ENCODE measurements at regions not wholly inside any gene's neighbourhood (a gene's known extent, or its start where the extent isn't known, plus 50 kb on each side); places are given as distances from the start of the nearest gene placed in this dataset.
"Not testable (repeated sequence)": the region's sequence is repeated elsewhere in the genome, so short reads cannot be mapped to it uniquely, and the experiment has no call there.

GRCh38 chr6:11457422-11457821 lies 80.1 kb upstream of the TMEM170B start:
- not testable (repeated sequence) for DNase-seq (ENCODE audit: low read depth in 3 of 3, low spot score in 1 of 3)

- DNase-seq (ENCODE audit: low read depth in 3 of 3, low spot score in 1 of 3), result not testable (repeated sequence)
Measured at GRCh38 chr6:11452106-11452505, 85.4 kb upstream of the TMEM170B start.

- DNase-seq (ENCODE audit: low read depth in 3 of 3, low spot score in 1 of 3), result no peak
Measured at GRCh38 chr6:11450037-11450436, 87.5 kb upstream of the TMEM170B start.

DNA sequence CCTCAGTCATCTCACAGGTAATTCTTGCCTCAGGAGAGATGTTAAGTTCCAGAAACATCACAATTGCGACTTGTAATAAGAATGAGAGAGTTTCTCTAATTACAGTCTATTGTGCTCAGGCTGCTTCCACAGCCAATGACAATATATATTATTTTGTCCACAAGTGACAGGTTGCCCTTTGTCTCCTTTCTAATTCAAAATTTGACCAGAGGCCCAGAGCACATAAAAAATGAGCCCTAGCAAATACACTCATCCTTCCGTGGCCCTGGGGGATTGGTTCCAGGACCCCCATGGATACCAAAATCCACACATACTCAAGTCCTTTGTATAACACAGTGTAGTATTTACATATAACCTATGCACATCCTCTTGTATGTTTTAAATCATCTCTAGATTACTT lies 88.1 kb upstream of the TMEM170B start:
- DNase-seq (ENCODE audit: low read depth in 3 of 3, low spot score in 1 of 3), result no peak

GRCh38 chr6:11448038-11448437 lies 89.5 kb upstream of the TMEM170B start:
- DNase-seq (ENCODE audit: low read depth in 3 of 3, low spot score in 1 of 3), result no peak

DNA sequence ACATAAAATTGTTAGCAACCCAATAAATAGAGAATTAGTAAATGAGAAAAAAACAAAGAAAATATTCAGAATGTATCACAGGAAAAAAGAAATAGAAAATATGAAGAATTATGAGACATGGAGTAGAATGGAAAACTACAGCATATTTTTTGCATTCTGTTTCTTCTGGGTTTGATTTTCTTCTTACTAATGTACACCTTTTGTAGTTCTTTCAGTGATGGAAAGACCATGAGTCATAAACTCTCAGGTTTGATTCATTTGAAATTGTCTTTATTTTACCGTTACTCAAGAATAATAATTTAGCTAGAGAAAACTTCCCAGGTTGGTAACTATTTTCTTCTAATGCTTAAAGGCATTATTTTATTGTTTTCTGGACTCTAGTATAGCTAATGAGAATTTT lies 90.3 kb upstream of the TMEM170B start:
- no peak for DNase-seq (ENCODE audit: low read depth in 3 of 3, low spot score in 1 of 3)

DNA sequence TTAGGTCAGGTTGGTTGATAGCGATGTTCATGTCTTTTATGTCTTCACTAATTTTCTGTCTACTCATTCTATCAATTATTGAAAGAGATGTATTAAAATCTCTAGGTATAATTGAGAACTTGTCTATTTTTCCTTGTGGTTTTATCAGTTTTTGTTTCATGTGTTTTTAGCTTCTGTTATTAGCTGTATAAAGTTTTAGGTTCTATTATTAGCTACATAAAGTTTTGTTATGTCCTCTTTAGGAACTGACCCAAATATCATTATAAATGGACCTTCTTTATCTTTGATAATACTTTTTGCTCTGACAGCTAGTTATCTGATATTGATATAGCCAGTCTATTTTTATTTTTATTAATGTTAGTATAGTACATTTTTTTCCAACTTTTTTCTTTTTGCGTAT lies 92.4 kb upstream of the TMEM170B start:
- no peak for DNase-seq (ENCODE audit: low read depth in 3 of 3, low spot score in 1 of 3)

DNA sequence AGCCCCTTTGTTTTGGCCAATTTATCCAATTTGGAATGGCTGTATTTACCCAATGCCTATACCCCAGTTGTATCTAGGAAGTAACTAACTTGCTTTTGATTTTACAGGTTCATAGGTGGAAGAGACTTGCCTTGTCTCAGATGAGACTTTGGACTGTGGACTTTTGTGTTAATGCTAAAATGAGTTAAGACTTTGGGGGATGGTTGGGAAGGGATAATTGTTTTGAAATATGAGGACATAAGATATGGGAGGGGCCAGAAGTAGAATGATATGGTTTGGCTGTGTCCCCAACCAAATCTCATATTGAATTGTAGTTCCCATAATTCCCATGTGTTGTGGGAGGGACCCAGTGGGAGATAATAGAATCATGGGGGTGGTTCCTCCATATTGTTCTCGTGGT lies 94.4 kb upstream of the TMEM170B start:
- not testable (repeated sequence) for DNase-seq (ENCODE audit: low read depth in 3 of 3, low spot score in 1 of 3)

DNA sequence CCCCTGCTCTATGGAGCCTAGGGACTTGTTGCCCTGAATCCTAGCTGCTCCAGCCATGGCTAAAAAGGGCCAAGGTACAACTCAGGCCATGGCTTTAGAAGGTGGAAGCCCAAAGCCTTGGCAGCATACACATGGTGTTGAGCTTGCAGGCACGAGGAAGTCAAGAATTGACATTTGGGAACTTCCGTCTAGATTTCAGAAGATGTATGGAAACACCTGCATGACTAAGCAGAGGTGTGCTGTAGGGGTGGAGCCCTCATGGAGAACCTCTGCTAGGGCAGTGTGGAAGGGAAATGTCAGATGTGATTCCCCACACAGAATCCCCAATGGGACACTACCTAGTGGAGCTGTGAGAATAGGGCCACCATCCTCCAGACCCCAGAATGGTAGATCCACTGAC lies 95.1 kb upstream of the TMEM170B start:
- DNase-seq (ENCODE audit: low read depth in 3 of 3, low spot score in 1 of 3), result no peak

- DNase-seq (ENCODE audit: low read depth in 3 of 3, low spot score in 1 of 3), result no peak
Measured at GRCh38 chr6:11439876-11440275, 97.7 kb upstream of the TMEM170B start.

- no peak for DNase-seq (ENCODE audit: low read depth in 3 of 3, low spot score in 1 of 3)
Measured at GRCh38 chr6:11439017-11439420, 98.5 kb upstream of the TMEM170B start.

GRCh38 chr6:11437824-11438459 lies 99.6 kb upstream of the TMEM170B start:
- no peak for DNase-seq (ENCODE audit: low read depth in 3 of 3, low spot score in 1 of 3)

DNA sequence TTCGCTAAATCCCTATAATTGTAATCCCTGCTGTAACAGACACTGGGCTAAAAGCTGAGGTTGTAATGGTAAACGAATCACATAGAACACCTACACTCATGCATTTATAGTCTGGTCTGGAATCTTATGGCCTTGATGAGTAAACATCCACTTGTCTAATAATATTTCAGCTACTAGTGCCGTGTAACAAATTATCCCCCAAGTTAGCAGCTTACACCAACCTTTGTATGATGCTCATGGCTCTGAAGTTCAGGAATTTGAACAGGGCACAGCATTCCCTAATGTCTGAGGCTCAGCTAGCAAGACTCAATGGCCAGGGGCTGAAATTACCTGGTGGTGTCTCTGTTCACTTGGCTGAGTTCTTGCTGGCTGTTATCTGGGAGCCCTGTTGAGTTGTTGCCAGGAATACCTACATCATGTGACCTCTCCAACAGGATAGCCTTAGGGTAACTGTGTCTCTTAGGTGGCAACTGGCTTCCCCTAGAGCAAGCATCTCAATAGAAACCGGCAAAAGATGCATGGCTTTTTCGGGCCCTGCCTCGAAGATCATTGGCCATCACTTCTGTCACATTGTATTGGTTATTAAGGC lies 100.9 kb upstream of the TMEM170B start:
- no peak for DNase-seq (ENCODE audit: low read depth in 3 of 3, low spot score in 1 of 3)

DNA sequence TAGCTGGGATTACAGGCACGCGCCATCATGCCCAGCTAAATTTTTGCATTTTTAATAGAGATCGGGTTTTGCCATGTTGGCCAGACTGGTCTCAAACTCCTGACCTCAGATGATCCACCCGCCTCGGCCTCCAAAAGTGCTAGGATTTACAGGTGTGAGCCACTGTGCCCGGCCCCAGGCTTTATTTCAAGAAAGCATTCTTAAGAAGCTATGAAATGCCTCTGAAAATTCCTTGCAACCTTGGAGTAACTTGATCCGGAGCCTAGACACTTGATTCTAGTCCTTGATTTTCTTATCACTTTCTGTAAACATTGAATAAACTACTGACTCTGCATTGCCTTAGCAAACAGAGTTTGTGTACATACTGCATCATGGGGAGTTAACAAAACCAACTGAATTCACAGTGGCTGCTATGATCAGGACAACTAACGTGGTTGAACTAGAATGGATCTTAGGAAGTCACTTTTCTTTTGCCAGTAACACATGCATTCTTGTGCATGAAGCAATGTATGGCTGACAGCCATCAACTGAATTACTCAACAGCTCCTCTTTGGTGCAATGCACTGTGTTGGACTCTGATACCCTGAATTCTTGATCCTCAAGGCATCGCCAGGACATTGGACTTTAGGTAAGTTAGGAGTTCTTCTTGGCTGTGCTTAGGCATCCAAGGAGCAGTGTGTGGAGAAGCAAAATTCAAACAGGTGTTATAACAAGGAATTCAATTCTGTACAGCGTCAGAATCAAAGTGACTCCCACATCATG lies 102.8 kb upstream of the TMEM170B start:
- no peak for DNase-seq (ENCODE audit: low read depth in 3 of 3, low spot score in 1 of 3)

DNA sequence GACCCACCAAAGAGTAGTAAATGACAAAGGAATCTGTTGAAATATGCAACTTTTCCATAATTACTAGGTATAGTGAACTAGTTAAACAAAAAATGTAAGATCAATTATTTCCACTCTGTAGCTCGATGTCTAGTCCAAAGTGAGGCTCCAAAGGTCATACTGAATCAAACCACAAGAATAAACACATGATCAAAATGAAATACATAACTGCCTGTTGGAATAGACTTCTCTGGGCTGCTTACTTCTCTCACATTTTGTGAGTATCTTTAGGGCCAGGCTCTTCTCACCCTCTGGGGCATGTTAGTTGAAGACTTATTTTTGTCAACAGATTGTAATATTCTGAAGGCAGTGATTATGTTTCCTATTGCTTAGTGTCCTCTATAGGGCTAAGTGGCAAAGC lies 103.7 kb upstream of the TMEM170B start:
- DNase-seq (ENCODE audit: low read depth in 3 of 3, low spot score in 1 of 3), result no peak

- DNase-seq (ENCODE audit: low read depth in 3 of 3, low spot score in 1 of 3), result no peak
Measured at GRCh38 chr6:11432713-11433450, 104.7 kb upstream of the TMEM170B start.

DNA sequence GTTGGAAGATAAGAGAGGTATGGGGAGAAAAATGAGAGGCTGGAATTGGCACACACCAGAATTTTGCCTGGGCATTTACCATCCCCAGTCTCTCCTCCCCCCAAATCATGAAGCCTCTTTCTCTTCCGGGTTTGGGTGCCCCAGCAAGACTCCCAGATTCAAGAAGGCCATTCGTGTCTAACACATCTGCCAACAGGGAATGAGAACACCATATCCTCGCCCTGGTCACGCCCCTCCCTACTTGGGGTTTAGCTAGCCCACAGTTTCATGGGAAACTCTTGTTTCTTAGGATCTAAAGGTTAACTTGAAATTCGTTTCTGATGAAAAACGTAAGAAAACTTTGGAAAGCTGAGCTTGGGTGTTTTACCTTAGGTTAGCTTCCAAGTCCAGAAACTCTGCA lies 105.5 kb upstream of the TMEM170B start:
- no peak for DNase-seq (ENCODE audit: low read depth in 3 of 3, low spot score in 1 of 3)

- no peak for DNase-seq (ENCODE audit: low read depth in 3 of 3, low spot score in 1 of 3)
Measured at GRCh38 chr6:11431455-11431937, 106.1 kb upstream of the TMEM170B start.

- DNase-seq (ENCODE audit: low read depth in 3 of 3, low spot score in 1 of 3), result no peak
Measured at GRCh38 chr6:11430036-11430435, 107.5 kb upstream of the TMEM170B start.

DNA sequence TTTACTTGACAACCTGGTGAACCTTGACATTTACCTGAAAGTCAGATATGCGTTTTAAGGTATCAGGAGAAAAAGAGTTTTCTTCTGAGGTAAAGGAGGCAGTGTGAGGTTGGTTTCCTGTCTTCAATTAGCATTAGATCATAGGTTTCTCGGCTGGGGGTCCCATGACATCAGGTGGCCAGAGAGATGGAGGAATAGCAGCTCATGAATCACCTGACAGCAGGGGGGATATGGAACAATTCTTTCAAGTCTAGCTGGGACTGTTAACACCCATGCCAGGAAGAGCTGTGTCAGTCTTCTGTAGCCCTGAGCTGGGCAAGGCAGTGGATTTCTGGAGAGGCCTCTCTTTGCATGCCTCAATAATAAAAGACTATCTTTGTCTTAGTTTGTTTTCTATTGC lies 108.0 kb upstream of the TMEM170B start:
- DNase-seq (ENCODE audit: low read depth in 3 of 3, low spot score in 1 of 3), result no peak

- DNase-seq (ENCODE audit: low read depth in 3 of 3, low spot score in 1 of 3), result no peak
Measured at GRCh38 chr6:11428895-11429294, 108.7 kb upstream of the TMEM170B start.

DNA sequence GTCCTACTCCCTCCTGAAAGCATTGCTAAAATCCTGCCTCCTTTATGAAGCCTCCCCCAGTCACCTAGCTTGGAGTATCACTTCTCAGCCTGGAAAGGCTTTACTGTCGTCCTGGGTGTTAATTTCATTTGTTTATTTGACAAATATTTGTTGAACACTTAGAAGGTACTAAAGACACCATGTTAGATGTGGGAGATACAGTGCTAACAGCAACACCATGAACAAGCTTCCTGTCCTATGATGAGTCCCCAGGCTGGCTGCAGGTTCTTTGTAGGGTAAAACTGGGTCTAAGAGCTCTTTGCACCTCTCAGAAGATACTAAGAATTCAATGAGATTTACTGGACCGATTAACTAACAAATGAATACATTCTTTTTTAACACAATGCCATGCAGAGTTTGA lies 109.2 kb upstream of the TMEM170B start:
- DNase-seq (ENCODE audit: low read depth in 3 of 3, low spot score in 1 of 3), result no peak
